COLO668 (cell line): ENCODE measurements at regions not wholly inside any gene's neighbourhood (a gene's known extent, or its start where the extent isn't known, plus 50 kb on each side); places are given as distances from the start of the nearest gene placed in this dataset.
A peak's percentile ranks its signal among the peaks of the same experiment; 100 is the strongest.

Experiments
- DNase-seq: peaks from one replicate; lab custom pipeline; 2025; ENCODE audit not compliant: unreplicated experiment; lab: John Stamatoyannopoulos, UW

DNA sequence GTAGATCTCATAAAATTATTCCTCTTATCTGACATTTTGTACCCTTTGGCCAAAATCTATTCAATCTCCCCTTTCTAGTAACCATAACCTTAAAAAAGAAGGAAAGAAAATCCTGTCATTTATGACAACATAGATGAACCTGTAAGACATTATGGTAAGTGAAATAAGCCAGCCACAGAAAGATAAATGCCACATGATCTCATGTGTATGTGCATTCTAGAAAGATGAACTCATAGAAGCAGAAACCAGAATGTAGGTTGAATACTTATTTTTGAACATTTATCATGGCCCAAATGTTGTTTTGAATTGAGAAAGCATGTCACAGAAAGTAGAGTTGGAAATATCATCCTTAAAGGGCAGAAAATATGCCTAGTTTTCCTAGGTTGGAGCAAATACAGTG is 1053.6 kb downstream of the SLC6A15 start:
- DNase-seq = no peak

DNA sequence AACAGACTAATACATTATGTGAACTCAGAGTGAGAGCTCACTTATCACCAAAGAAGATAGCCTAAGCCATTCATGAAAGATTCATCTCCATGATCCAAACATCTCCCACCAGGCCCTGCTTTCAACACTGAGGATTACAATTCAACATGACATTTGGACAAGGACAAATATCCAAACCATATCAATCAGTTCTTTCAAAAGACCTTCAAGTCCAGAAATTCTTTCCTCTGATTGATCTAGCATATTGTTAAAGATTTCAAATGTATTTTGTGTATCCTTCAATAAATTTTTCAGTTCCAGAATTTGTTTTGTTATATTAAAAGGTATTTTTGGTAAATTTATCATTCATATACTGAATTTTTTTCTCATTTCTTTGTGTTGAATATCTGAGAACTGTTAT is 1055.8 kb downstream of the SLC6A15 start:
- no peak for DNase-seq

DNA sequence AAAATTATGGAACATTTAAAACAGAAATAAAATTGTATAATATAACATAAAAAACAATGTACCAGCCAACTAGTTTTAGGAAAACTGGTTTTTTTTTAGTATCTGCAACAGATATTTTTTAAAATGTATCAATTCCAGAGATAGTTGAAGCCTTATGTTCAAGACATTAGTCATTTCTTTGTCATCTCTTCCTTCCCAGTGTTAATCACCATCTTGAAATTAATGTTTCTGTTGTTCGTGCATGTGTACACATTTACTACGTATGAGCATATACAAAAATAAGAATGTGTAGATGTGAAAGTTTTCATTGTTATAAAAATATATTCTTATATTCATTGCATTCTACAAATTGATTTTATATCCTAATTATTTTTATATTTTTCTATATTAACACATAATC is 1062.1 kb downstream of the SLC6A15 start:
- no peak for DNase-seq

DNA sequence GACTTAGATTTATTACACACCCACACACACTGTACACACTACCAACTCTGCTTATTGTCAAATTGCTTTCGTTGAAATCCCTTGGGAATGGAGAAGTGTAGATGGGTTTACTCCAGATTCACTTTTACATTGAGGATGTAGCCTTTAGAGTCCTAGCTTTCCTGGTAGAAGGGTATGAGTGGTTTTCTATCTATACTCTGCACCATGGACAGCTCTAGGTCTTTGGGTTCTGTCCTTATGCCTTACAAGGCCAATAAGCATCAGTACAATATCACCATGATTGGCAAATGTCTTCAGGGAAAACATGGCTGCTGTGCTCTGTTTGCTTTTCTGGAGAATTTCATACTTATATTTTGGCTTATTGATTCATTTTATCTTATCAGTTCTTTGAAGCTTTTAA is 1063.9 kb downstream of the SLC6A15 start:
- DNase-seq = no peak

DNA sequence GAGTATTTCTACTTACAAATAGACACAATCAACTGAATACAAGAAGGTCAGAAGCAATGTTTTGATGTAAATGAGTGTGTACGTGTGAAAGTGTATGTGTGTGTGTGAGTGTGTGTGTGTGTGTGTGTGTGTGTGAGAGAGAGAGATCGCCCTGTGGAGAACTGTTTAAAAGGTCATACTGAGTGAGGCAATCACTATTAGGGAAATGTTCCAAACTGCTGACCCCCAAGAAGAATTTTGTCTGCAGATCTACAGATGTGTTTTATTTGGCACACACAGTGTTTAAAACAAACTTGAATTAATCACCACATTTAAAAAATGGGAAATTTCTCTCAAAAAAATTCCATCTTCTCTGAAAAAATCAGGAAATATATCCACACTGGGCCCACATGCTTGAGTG is 1069.1 kb downstream of the SLC6A15 start:
- no peak for DNase-seq

DNA sequence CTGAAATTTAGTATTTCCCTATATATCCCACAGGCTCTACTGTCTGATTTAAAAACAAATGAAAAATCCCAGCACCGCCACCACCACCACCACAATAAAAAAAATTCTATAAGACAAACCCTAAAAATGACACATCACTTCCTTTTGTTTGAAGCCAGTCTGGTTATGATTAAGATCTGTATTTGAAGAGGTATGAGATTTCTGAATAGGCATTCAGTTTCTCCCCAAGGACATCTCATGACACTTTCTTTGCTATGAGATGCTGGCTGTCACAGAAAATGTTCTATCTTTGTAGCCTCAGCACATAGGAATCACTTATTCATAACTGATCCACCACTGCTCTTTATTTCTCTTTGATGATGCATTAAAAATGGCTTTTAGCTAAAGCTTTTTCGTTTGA is 1071.0 kb downstream of the SLC6A15 start:
- DNase-seq = no peak

DNA sequence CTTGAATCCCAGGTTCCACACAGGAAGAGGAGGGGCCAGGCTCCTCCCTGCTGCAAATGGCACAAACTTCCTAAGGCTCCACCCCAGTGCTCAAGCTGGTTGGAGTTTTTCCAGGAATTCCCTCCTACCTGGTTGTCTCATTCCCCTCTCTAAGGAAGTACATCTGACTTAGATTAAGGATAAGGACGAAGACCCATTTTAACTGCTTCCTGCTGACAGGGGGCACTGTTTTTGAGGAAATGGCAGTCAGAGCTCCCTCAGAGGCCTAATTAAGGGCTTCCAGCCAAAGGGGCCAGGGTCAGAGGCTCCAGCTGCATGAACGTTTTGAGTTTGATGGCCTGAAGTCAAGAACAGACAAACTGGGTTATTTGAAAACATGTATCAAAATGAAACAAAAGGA is 1084.7 kb downstream of the SLC6A15 start:
- no peak for DNase-seq

DNA sequence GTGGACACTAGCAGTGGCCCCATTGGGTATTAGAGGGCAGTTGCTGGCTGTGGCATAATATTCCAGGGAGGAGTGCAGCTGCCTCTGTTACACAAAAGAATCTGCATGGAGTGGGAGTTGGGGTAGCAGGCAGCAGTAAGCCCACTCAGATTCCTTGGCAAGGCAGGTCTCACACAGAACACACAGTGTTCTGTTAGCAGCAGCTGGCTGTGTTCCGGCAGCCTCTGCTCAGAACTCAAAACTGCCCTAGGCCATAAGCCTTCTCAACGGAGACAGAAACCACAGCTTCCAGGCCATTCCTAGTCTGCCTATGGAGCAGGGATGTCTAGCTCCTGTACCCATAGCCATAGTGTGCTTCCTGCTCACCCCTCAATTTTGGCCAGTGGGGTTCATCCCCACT is 1085.4 kb downstream of the SLC6A15 start:
- DNase-seq = no peak

DNA sequence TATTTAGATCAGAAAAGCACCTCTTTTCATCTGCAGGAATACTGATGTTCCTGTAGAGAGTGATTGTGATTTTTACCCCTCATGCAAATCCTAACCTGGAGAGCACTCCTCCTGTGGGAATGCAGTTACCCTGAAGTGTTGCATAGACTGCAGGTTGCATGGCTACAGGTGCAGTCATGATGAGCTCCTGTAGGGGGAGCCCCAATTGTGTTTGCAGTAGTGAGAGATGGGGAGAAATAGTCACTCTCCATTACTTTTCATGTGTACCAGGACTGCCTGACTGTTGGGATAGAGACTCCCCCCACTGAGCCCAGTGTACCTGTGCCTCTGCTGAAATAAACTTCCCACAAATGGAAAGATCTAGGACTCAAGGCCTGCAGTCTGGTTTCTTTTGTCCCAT is 1086.5 kb downstream of the SLC6A15 start:
- DNase-seq = peak; percentile 40

DNA sequence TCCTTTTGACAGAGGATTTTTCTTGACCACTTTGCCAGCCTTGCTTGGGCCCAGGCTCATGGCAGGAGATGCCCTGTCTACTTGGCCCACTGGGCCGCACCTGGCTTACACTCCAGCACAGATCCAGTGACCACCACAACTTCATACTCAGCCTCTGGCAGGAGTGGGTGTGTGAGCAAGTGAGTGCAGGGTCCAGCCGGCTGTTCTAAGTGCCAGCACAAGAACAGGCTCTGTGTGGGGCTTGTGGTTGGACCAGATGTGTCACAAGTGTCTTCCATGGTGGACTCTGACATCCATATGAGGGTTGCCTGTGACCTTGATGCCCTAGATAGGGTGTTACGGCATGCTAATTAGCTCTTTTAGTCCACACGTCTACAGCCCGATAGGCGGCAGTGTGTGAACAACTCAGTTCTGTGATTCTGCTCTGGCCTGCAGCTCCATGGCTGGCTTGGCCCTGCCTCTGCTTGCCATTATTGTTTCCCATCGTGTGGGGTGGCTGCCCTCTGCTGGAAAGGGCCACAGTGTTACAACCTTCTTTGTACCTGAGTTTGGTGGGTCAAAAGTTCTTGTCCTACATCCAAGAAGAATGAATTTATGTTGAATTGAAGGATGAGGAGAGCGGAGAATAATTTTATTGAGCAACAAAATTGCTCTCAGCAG is 1089.1 kb downstream of the SLC6A15 start:
- peak; percentile 32 for DNase-seq

DNA sequence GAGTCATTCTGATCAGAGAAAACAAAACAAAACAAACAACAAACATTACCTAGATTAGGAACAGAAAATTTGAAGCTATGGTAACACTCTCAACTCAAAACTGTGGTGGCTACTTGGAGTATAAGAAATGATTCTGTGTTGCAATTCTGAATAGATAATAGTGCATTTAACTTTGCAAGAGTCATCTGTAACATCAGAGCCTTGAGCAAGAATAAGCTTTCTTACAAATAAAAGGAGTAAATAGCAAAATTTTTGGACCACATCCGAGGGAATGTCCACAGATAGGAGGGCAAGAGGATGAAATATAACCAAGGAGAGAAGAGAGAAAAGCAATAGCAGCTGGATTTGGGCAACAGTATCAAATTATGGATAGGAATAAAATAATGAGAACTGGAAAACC is 1090.6 kb downstream of the SLC6A15 start:
- no peak for DNase-seq

DNA sequence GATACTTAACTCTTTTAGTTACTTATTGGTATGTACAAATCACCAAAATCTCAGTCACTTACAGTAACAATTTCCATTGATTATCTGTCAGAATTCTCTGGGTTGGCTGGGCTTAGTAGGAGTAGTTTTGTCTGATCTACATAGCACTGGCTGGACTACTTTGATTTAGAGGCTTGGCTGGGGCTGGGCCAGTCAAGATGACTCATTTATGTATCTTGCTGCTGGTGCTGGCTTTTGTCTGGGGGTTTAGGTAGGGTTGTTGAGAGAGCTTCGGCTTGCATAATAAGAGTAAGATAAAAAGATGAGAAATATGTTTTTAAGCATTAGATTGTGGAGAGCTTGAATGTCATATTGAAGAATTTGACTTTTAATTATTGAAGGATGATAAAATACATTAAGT is 1093.7 kb downstream of the SLC6A15 start:
- DNase-seq = no peak

DNA sequence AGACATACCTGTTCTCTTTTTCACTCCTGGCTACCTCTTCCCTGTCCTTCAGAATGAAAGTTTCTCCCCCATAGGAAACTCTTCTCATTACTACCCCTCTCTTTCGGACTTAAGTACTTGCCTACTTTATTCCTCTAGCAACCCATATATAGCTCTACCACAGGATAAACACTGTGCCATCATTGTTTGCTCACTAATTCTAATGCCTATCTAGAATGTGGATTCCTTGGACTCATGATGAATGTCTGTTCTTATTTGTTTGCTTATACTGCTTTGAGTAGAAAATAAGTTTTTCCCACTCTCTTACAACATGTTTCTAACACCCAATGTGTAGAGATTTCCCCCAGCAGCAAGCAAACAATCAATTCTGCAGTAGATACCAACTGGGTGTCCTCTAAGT is 1094.9 kb downstream of the SLC6A15 start:
- DNase-seq = no peak

DNA sequence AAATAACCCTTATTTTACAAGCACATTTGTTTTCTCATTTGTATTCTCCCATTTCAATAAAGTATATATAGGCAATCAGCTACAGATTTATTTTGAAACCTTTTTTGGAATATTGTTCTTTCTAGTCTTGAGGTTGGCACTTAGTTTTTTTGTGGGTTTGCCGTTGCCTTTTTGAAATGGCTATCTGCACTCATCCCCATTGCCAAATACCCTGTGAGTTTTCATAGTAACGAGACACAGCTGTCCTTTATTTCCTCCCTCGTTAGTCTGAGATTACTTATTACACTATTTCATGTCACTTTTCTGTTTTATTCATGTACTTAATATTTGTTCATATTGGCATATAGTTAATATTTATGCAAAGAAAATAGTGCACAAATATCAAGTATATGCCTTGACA is 1104.0 kb downstream of the SLC6A15 start:
- no peak for DNase-seq

DNA sequence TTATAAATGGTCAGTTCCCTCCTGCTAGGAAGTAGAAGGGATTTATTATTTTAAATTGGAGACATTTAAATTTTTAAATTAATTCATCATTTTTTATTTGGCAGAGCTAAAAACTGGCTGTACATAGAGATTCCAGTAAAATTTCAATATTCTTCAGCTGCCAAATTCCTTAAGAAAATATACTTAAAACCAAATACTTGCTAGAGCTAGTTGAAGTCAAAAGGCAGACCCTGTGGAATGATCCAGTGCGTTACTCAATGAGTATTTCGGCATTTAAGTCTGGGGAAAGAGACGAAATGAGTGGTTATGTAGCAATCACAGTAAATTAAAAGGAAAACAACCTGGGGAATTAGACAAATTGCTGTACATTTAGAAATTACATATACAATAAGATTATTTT is 1104.7 kb downstream of the SLC6A15 start:
- no peak for DNase-seq

DNA sequence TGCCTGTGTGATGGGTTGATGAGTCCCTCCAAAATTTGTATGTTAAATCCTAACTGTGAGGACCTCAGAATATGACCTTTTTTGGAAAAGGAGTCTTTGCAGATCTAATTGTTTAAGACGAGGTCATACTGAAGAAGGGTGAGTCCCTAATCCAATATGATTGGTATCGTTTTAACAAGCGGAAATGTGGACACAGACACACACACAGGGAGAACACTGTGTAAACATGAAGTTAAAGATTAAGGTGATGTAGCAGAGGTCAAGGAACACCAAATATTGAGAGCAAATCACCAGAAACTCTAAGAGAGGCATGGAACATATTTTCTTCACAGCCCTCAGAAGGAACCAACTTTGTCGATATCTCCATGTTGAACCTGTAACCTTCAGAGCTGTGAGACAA is 1106.7 kb downstream of the SLC6A15 start:
- no peak for DNase-seq

DNA sequence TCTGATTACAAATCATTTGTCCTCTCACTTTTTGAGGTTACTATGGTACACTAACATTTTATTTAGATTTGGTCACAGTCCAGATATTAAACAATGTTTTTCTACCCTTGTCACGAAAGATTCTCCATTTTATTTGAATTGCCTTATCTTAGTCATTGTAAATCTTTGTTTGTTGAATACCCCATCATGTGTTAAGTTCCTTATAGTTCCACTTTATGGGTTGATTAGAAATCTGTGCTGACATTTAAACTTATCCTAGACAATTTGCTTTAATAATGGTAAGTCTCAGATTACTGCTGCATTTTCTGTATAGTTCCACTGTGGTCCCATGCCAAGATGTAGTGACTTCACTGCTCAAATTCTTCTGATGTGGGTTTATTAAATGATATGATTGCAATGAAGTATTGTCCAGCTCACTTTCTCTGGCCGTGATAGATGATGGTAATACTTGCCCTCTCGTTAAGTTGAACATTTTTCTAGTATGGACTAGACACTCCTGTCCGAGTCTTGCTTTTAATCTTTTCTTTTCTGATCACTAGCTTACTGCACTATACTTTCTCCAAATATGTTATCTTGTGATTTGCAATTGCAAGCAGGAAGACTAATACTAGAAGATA is 1107.3 kb downstream of the SLC6A15 start:
- DNase-seq = no peak

DNA sequence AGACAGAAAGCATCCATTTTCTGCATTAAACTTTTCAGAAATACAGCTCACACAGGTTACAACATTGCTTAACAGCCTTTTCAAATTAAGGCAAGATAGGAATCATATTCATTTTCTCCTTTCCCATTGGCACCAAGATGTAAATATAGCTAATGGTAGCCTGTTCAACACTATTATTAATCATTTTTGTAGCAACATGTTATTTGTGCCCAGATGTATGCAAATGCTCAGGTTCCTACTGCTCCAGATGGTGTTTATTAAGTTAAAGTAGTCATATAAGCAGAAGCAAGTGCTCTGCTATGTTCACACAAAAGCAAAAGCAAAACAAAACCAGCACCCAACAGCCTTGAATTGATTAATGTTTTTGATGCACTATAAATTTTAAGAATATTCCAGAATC is 1110.6 kb downstream of the SLC6A15 start:
- DNase-seq = no peak

DNA sequence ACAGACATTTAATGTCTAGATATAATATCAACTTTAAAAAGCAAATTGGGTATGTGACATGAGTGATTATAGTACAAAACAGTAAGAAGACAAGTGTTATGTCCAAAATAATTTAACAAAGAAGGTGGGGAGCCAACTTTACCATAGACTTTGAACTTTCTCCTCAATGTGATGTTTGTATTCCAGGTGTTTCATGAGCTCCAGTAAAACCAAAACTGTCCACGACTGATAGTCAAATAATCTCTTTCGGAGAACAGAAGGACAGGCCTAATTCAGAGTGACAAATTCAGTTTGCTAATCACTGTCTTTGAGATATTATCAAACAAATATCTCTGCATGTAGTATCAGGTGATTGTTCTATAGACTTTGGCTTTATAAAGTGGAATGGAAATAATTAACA is 1112.6 kb downstream of the SLC6A15 start:
- no peak for DNase-seq

DNA sequence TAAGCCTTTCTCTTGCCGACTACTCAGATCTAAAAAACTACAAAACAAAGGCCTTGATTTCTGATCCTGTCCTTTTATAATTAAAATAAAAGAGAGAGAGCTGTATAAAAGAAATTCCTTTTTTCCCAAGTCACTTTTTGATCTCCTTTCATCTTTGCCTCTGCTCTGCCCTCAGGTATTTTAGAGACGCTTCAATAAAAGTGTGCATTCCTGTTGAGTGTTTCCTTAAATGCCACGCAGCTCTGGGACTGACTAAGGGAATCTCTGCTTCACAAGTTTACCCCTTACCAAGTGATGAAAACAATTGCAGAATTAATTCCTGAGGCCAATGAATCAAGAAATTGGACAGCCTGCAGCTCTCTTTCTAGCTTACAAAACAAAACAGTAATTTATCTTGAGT is 1109.8 kb downstream of the TMTC2 start:
- no peak for DNase-seq

DNA sequence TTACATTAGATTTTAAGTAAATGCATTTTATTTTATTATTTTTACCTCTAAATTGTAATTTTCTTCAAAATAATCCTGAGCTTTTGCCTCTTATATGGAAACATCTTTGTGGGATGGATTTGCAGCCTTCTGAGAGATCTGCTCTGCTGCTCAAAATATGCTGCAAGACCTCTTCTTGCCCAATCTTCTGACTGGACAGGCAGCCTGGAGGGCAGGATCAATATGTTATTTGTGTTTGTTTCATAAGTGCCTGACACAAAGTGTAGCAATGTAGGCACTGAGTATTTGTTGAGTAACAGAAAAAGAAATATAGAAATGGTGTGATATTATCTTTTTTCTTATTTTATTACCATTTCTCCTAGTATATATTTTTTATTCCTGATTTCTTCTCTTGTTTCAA is 1106.9 kb downstream of the TMTC2 start:
- DNase-seq = no peak

DNA sequence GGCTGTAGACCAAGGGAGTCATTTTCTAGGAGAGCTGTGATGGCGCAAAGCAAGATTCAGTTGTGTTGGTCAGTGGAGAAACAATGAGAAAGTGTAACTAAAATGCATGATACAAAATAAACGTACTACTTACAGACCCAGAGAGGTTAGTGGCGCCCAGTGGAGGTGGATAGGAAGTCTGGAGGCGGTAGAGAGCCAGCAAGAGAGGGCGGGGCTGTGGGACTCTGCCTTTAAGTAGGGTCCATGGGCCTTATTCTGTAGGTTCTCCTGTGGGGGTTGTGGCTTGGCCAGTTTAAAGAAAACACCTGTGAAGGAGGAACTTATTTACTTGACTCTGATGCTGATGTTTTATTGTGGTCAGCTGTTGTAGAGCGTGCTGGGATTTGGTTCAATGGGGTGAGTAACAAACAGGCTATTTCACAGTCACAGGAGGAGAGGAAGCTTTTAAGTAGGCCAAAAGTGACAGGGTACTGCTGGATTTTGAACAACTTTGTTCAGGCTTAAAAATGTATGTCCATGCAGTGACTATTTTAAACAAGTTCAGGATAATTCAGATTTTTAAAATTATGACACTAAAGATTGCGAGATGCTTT is 1097.7 kb downstream of the TMTC2 start:
- DNase-seq = no peak

DNA sequence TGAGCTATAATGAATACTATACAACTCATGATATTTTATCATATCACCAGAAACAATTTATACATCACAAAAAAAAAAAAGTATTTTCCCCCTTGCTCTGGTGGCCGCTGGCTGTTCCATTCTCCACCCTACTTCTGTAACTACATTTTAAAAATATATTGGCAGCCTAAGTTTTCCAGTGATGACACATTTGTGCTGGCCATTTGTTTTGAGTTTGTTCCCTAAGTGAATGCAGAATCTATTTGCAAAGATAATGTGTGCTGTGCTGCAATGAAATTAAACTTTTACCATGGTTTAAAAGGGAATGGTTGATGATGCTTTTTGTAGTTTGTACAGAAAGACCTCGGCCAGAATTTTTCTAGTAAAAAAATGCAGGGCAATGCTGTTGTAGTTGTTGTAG is 1092.8 kb downstream of the TMTC2 start:
- DNase-seq = no peak
